Activated CD4-positive, alpha-beta T cell treated with anti-CD3 and anti-CD28 coated beads for 36 hours (primary cell): ENCODE measurements at regions not wholly inside any gene's neighbourhood (a gene's known extent, or its start where the extent isn't known, plus 50 kb on each side); places are given as distances from the start of the nearest gene placed in this dataset.

Source experiments
- ATAC-seq: fragments of 200-7000 bp; cut with Tn5 transposase; one replicate; pipeline ENCODE4 v1.10.0; 2021; ENCODE audit warnings: mild to moderate bottlenecking, moderate library complexity
- CTCF ChIA-PET: fragments of 350-600 bp; sonication (Branson Sonifier 250); formaldehyde crosslinking; loops from one replicate; lab custom pipeline; 2021; ENCODE audit warnings: antibody characterized with exemption; lab: Charles Lee
- POLR2A ChIA-PET: fragments of 350-600 bp; sonication (Branson Sonifier 250); formaldehyde crosslinking; loops from one replicate; lab custom pipeline; 2021; ENCODE audit warnings: antibody characterized with exemption, inconsistent platforms; lab: Charles Lee
- DNase-seq: peaks from one replicate; pipeline ENCODE4 v3.0.0-alpha.2; 2020
- H3K27ac Mint-ChIP-seq: one replicate; pipeline ENCODE4 v1.8.0; 2021; ENCODE audit warnings: mixed read lengths
- H3K27me3 Mint-ChIP-seq: one replicate; pipeline ENCODE4 v1.8.0; 2021; ENCODE audit warnings: mixed read lengths
- H3K36me3 Mint-ChIP-seq: one replicate; pipeline ENCODE4 v1.8.0; 2021; ENCODE audit warnings: low read depth, mixed read lengths
- H3K4me1 Mint-ChIP-seq: one replicate; pipeline ENCODE4 v1.8.0; 2021; ENCODE audit warnings: mixed read lengths
- H3K4me3 Mint-ChIP-seq: one replicate; pipeline ENCODE4 v1.8.0; 2021; ENCODE audit warnings: mild to moderate bottlenecking, moderate library complexity, mixed read lengths
- H3K9me3 Mint-ChIP-seq: one replicate; pipeline ENCODE4 v1.8.0; 2021; ENCODE audit warnings: low read depth, mixed read lengths
- intact Hi-C, 2 experiments: fragments of 100-400 bp; cut with DNase I in 1 of 2; cut with micrococcal nuclease in 1 of 2; formaldehyde crosslinking; loops; one replicate each; pipeline versions ENCODE4 v1.14.2 to v1.15.1; 2022 to 2024; cut with DNase I, micrococcal nuclease

- no peak overlapping the region for H3K4me3 Mint-ChIP-seq
- peaks cover 18% of the 10 kb centered on the region for H3K27me3 Mint-ChIP-seq
- ATAC-seq: no peak
- no peaks in the 10 kb centered on the region for H3K36me3 Mint-ChIP-seq
- no peak for DNase-seq
- intact Hi-C loops: no loop called here
- no peak overlapping the region for H3K27ac Mint-ChIP-seq
- ChIA-PET CTCF (no interaction called here), POLR2A (no interaction called here)
- no peaks in the 10 kb centered on the region for H3K9me3 Mint-ChIP-seq
- no peaks in the 10 kb centered on the region for H3K4me1 Mint-ChIP-seq
These were observed 191.9 kb upstream of the MIR17HG start for GRCh38 chr13:91155512-91156114.

- ChIA-PET POLR2A (no interaction called here), CTCF (interaction anchor here (1.5 kb wide), 1 partner anchor 23 kb away, joined by 9 read pairs; no protein-coding TSS in a partner anchor)
- Mint-ChIP-seq H3K36me3 (no peaks in the 10 kb centered on the region), H3K9me3 (no peaks in the 10 kb centered on the region), H3K27ac (no peak overlapping the region), H3K27me3 (peaks cover 20% of the 10 kb centered on the region), H3K4me1 (no peaks in the 10 kb centered on the region), H3K4me3 (no peak overlapping the region)
- DNase-seq (no peak), ATAC-seq (no peak)
- intact Hi-C loops: no loop called here
These were observed 190.0 kb upstream of the MIR17HG start for GRCh38 chr13:91157273-91158016.

- ATAC-seq (no peak), DNase-seq (no peak)
- H3K9me3 Mint-ChIP-seq: no peaks in the 10 kb centered on the region
- no peak overlapping the region for H3K4me3 Mint-ChIP-seq
- H3K36me3 Mint-ChIP-seq: no peaks in the 10 kb centered on the region
- CTCF ChIA-PET: no interaction called here
- H3K27me3 Mint-ChIP-seq: peaks cover 20% of the 10 kb centered on the region
- POLR2A ChIA-PET: no interaction called here
- H3K27ac Mint-ChIP-seq: no peak overlapping the region
- intact Hi-C loops: no loop called here
- H3K4me1 Mint-ChIP-seq: no peaks in the 10 kb centered on the region
These were observed 189.5 kb upstream of the MIR17HG start for GRCh38 chr13:91158017-91158395.

DNA sequence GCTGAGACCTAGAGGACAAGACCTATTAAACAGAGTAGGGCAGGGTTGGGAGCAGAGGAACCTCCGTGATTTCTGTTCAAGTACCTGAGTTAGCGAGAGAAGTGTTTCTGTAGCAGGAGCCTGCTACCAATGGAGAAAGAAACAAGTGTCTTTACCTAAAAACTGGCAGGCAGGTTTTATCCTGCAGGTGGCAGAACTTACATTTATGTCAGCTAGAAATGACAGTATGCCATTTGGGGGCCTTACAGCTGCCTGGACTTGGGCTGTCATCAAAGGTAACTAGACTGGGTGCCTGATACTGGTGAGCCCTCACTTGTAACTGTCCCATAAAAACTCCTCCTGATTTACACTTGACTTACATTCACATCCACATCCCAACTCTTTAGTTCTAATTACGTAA lies 185.3 kb upstream of the MIR17HG start:
- no peaks in the 10 kb centered on the region for H3K4me1 Mint-ChIP-seq
- H3K9me3 Mint-ChIP-seq: no peaks in the 10 kb centered on the region
- no peak overlapping the region for H3K27ac Mint-ChIP-seq
- ChIA-PET CTCF (interaction anchor here (0.6 to 1.4 kb wide), 3 partner anchors 22 to 847 kb away, joined by 3 read pairs; no protein-coding TSS in a partner anchor), POLR2A (no interaction called here)
- peaks cover 18% of the 10 kb centered on the region for H3K27me3 Mint-ChIP-seq
- H3K4me3 Mint-ChIP-seq: no peak overlapping the region
- intact Hi-C loops: no loop called here
- ATAC-seq (no peak), DNase-seq (no peak)
- H3K36me3 Mint-ChIP-seq: no peaks in the 10 kb centered on the region

DNA sequence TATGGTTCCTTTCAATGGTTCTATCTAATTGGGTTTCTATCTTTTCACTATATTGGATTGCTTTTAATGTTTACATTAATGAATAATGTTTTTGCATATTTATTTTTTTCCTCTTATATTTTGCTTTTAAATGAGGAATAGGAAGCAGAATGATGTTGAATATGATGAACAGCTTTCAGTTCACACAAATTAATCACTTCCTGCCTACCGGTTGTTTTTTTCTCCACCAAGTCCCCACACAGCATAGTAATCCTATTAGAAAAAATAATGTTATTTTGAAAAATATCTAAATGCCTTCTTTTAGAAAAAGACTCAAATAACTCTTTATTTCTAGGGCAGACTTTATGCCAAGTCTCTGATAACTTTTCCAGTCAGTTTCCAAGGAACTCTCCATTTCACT lies 184.9 kb upstream of the MIR17HG start:
- no peaks in the 10 kb centered on the region for H3K4me1 Mint-ChIP-seq
- ChIA-PET CTCF (interaction anchor here (0.8 to 1.4 kb wide), 2 partner anchors 57 to 162 kb away, joined by 3 read pairs; no protein-coding TSS in a partner anchor), POLR2A (no interaction called here)
- no peak overlapping the region for H3K27ac Mint-ChIP-seq
- H3K9me3 Mint-ChIP-seq: no peaks in the 10 kb centered on the region
- peaks cover 18% of the 10 kb centered on the region for H3K27me3 Mint-ChIP-seq
- ATAC-seq: no peak
- H3K4me3 Mint-ChIP-seq: no peak overlapping the region
- intact Hi-C loops: no loop called here
- no peak for DNase-seq
- H3K36me3 Mint-ChIP-seq: no peaks in the 10 kb centered on the region

- no peaks in the 10 kb centered on the region for H3K9me3 Mint-ChIP-seq
- intact Hi-C loops: no loop called here
- DNase-seq (no peak), ATAC-seq (no peak)
- no peaks in the 10 kb centered on the region for H3K36me3 Mint-ChIP-seq
- ChIA-PET POLR2A (no interaction called here), CTCF (no interaction called here)
- H3K4me1 Mint-ChIP-seq: no peaks in the 10 kb centered on the region
- no peak overlapping the region for H3K27ac Mint-ChIP-seq
- H3K27me3 Mint-ChIP-seq: peaks cover 5% of the 10 kb centered on the region
- no peak overlapping the region for H3K4me3 Mint-ChIP-seq
These were observed 181.7 kb upstream of the MIR17HG start for GRCh38 chr13:91165758-91166157.

DNA sequence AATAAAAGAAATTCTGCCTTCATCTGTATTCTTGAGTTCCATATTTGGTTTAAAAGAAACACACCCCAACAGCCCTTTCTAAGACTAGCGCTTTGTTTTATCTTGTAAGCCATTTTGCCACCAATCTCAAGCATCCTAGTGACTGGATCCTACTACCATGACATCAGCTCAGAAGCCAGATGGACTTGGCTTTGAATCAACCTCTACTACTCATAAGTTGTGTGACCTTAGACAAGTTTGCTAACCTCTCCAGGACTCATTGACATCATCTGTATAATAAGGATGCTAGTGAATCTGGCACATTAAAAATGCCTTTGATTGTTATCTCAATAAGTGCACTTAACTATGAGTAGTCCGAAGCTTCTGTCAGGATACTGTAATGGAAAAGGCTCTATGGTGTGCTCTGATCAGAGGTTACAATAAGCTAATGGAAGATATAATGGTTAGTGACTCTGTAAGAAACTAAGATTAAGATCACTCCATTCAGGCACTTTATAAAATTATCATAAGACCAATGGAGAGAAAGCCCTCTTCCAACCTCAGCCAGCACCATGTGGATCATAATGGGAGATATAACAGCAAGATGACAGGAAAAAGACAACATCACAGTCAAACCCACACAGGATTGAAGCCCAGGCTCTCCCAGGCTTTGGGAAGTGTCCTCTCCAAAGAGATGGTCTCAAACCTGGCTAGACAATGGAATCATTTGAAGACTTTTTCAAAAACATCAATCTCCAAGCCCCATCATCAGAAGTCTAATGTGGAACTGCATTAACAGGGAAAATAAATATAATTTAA lies 180.6 kb upstream of the MIR17HG start:
- no peak for ATAC-seq

GRCh38 chr13:91167706-91168385 lies 179.6 kb upstream of the MIR17HG start:
- Mint-ChIP-seq H3K9me3 (no peaks in the 10 kb centered on the region), H3K4me3 (no peak overlapping the region), H3K27ac (no peak overlapping the region), H3K36me3 (no peaks in the 10 kb centered on the region), H3K27me3 (peaks cover 5% of the 10 kb centered on the region), H3K4me1 (no peaks in the 10 kb centered on the region)
- no peak for DNase-seq
- POLR2A ChIA-PET: no interaction called here
- intact Hi-C loops: no loop called here
- ATAC-seq: no peak
- CTCF ChIA-PET: no interaction called here

More for the DNA sequence above, 180.6 kb upstream of the MIR17HG start:
- no peaks in the 10 kb centered on the region for H3K36me3 Mint-ChIP-seq
- H3K4me1 Mint-ChIP-seq: no peaks in the 10 kb centered on the region
- H3K27ac Mint-ChIP-seq: no peak overlapping the region
- no peak for DNase-seq
- CTCF ChIA-PET: no interaction called here
- intact Hi-C loops: no loop called here
- peaks cover 5% of the 10 kb centered on the region for H3K27me3 Mint-ChIP-seq
- no peaks in the 10 kb centered on the region for H3K9me3 Mint-ChIP-seq
- H3K4me3 Mint-ChIP-seq: no peak overlapping the region
- POLR2A ChIA-PET: no interaction called here

DNA sequence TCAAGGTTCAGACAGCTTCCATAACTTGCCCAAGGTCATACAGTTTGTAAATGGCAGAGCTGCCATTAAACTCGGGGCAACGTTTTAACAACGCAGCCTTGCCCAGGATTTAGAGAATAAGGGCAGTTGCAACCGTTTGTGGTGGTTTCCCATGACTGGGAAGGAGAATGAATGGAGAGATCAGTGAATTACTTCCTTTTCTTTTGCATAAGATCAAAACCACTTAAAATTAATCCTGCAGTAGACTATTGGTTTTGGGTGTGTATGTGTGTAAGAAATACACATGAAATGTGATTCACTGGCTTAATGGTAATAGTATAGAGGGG lies 179.1 kb upstream of the MIR17HG start:
- no peak for ATAC-seq
- Mint-ChIP-seq H3K27ac (no peak overlapping the region), H3K9me3 (no peaks in the 10 kb centered on the region), H3K4me1 (no peaks in the 10 kb centered on the region), H3K27me3 (peaks cover 5% of the 10 kb centered on the region), H3K4me3 (no peak overlapping the region), H3K36me3 (no peaks in the 10 kb centered on the region)
- ChIA-PET CTCF (no interaction called here), POLR2A (no interaction called here)
- intact Hi-C loops: no loop called here
- no peak for DNase-seq

- DNase-seq (no peak), ATAC-seq (no peak)
- Mint-ChIP-seq H3K27ac (no peak overlapping the region), H3K27me3 (peaks cover 9% of the 10 kb centered on the region), H3K4me3 (no peak overlapping the region), H3K36me3 (no peaks in the 10 kb centered on the region), H3K4me1 (no peaks in the 10 kb centered on the region), H3K9me3 (no peaks in the 10 kb centered on the region)
- intact Hi-C loops: no loop called here
- ChIA-PET POLR2A (no interaction called here), CTCF (interaction anchor here (0.6 kb wide), 1 partner anchor 95 kb away, joined by 3 read pairs; no protein-coding TSS in a partner anchor)
These were observed 178.0 kb upstream of the MIR17HG start for GRCh38 chr13:91169321-91170050.

DNA sequence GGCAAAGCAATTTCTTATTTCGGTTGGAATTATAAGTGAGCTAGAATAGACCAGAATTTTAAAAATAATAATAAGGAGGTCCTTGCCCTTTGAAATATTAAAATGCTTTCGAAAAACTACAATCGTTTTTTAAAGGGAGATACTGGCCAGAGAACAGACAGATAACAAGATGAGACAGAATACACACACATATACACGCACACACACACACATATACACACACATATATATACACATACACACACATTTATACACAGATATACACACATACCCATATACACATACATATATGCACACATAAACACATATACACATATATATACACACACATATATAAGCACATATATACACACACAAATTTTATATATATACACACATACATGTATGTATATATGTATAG lies 175.3 kb upstream of the MIR17HG start:
- Mint-ChIP-seq H3K4me3 (no peak overlapping the region), H3K27ac (no peak overlapping the region), H3K4me1 (no peaks in the 10 kb centered on the region), H3K9me3 (no peaks in the 10 kb centered on the region), H3K27me3 (peaks cover 12% of the 10 kb centered on the region), H3K36me3 (no peaks in the 10 kb centered on the region)
- intact Hi-C loops: no loop called here
- DNase-seq (no peak), ATAC-seq (no peak)
- ChIA-PET POLR2A (no interaction called here), CTCF (no interaction called here)
